ENCODE measurements at regions not wholly inside any gene's neighbourhood (a gene's known extent, or its start where the extent isn't known, plus 50 kb on each side); places are given as distances from the start of the nearest gene placed in this dataset.

- Histone ChIP-seq H3K27ac (ENCODE audit: low read depth in 1 of 2, low read length in 2 of 2) (no peak overlapping the region), H3K4me1 (ENCODE audit: insufficient read depth, low read length) (peaks cover 58% of the 10 kb centered on the region), H3K36me3 (ENCODE audit: insufficient read depth, low read length) (no peaks in the 10 kb centered on the region), H3K4me3 (ENCODE audit: low read length) (no peak overlapping the region), H3K9me3 (ENCODE audit: control insufficient read depth in 1 of 2, insufficient read depth in 1 of 2, low read length in 2 of 2) (no peaks in the 10 kb centered on the region), H3K27me3 (ENCODE audit: control insufficient read depth in 1 of 2, insufficient read depth in 2 of 2, low read length in 2 of 2) (no peaks in the 10 kb centered on the region)
- ATAC-seq (ENCODE audit: poor library complexity): no peak
- no peak overlapping the region for H3K4me3 Mint-ChIP-seq
- no peaks in the 10 kb centered on the region for H3K36me3 Mint-ChIP-seq (ENCODE audit: low read depth)
- DNase-seq: no peak
- POLR2A ChIA-PET: no interaction called here
- H3K27me3 Mint-ChIP-seq: no peaks in the 10 kb centered on the region
- H3K27ac Mint-ChIP-seq: no peak overlapping the region
- intact Hi-C loops (cut with DNase I, micrococcal nuclease): no loop called here
- CTCF ChIA-PET: interaction anchor here (1.6 kb wide), 1 partner anchor 15 kb away, joined by 4 read pairs; no protein-coding TSS in a partner anchor
- H3K9me3 Mint-ChIP-seq: no peaks in the 10 kb centered on the region
- TF ChIP-seq CTCF (IDR thresholded peaks at IDR 0.05): no peak
- peaks cover 35% of the 10 kb centered on the region for H3K4me1 Mint-ChIP-seq (ENCODE audit: low read depth)
These were observed 93.9 kb upstream of the EGLN3 start for GRCh38 chr14:34044666-34045306.

- H3K4me3 Mint-ChIP-seq: no peak overlapping the region
- no peaks in the 10 kb centered on the region for H3K36me3 Mint-ChIP-seq (ENCODE audit: low read depth)
- no peak for TF ChIP-seq CTCF (IDR thresholded peaks at IDR 0.05)
- H3K4me1 Mint-ChIP-seq (ENCODE audit: low read depth): peaks cover 35% of the 10 kb centered on the region
- no peak overlapping the region for H3K4me3 ChIP-seq (ENCODE audit: low read length)
- CTCF ChIA-PET: interaction anchor here (1.6 kb wide), 1 partner anchor 16 kb away, joined by 4 read pairs; no protein-coding TSS in a partner anchor
- no peaks in the 10 kb centered on the region for H3K9me3 ChIP-seq (ENCODE audit: control insufficient read depth in 1 of 2, insufficient read depth in 1 of 2, low read length in 2 of 2)
- POLR2A ChIA-PET: no interaction called here
- H3K27ac ChIP-seq (ENCODE audit: low read depth in 1 of 2, low read length in 2 of 2): no peak overlapping the region
- intact Hi-C loops (cut with DNase I, micrococcal nuclease): no loop called here
- DNase-seq: no peak
- no peak for ATAC-seq (ENCODE audit: poor library complexity)
- no peaks in the 10 kb centered on the region for H3K27me3 Mint-ChIP-seq
- H3K27ac Mint-ChIP-seq: no peak overlapping the region
- H3K4me1 ChIP-seq (ENCODE audit: insufficient read depth, low read length): peaks cover 56% of the 10 kb centered on the region
- H3K27me3 ChIP-seq (ENCODE audit: control insufficient read depth in 1 of 2, insufficient read depth in 2 of 2, low read length in 2 of 2): no peaks in the 10 kb centered on the region
- H3K36me3 ChIP-seq (ENCODE audit: insufficient read depth, low read length): no peaks in the 10 kb centered on the region
- no peaks in the 10 kb centered on the region for H3K9me3 Mint-ChIP-seq
These were observed 93.4 kb upstream of the EGLN3 start for GRCh38 chr14:34044373-34044637.

- Mint-ChIP-seq H3K9me3 (no peaks in the 10 kb centered on the region), H3K27me3 (no peaks in the 10 kb centered on the region), H3K4me1 (ENCODE audit: low read depth) (peaks cover 35% of the 10 kb centered on the region), H3K4me3 (peak overlapping the region; percentile 6), H3K27ac (peak overlapping the region; percentile 15), H3K36me3 (ENCODE audit: low read depth) (no peaks in the 10 kb centered on the region)
- no peak for TF ChIP-seq CTCF (IDR thresholded peaks at IDR 0.05)
- DNase-seq (peak; percentile 13 to 89 (median 40)), ATAC-seq (ENCODE audit: poor library complexity) (peak; percentile 73)
- Histone ChIP-seq H3K9me3 (ENCODE audit: control insufficient read depth in 1 of 2, insufficient read depth in 1 of 2, low read length in 2 of 2) (no peaks in the 10 kb centered on the region), H3K4me1 (ENCODE audit: insufficient read depth, low read length) (peaks cover 59% of the 10 kb centered on the region), H3K4me3 (ENCODE audit: low read length) (no peak overlapping the region), H3K27ac (ENCODE audit: low read depth in 1 of 2, low read length in 2 of 2) (no peak overlapping the region), H3K27me3 (ENCODE audit: control insufficient read depth in 1 of 2, insufficient read depth in 2 of 2, low read length in 2 of 2) (no peaks in the 10 kb centered on the region), H3K36me3 (ENCODE audit: insufficient read depth, low read length) (no peaks in the 10 kb centered on the region)
- POLR2A ChIA-PET: interaction anchor here (0.6 kb wide), 1 partner anchor 17 kb away, joined by 3 read pairs; no protein-coding TSS in a partner anchor
- intact Hi-C loops (cut with DNase I, micrococcal nuclease): no loop called here
- CTCF ChIA-PET: interaction anchor here (1.2 to 1.6 kb wide), 2 partner anchors 8 to 16 kb away, joined by 3 to 4 read pairs; no protein-coding TSS in a partner anchor
These were observed 92.9 kb upstream of the EGLN3 start for GRCh38 chr14:34043627-34044372.
